ENCODE measurements at regions not wholly inside any gene's neighbourhood (a gene's known extent, or its start where the extent isn't known, plus 50 kb on each side); places are given as distances from the start of the nearest gene placed in this dataset.
A peak's percentile ranks its signal among the peaks of the same experiment; 100 is the strongest.

DNA sequence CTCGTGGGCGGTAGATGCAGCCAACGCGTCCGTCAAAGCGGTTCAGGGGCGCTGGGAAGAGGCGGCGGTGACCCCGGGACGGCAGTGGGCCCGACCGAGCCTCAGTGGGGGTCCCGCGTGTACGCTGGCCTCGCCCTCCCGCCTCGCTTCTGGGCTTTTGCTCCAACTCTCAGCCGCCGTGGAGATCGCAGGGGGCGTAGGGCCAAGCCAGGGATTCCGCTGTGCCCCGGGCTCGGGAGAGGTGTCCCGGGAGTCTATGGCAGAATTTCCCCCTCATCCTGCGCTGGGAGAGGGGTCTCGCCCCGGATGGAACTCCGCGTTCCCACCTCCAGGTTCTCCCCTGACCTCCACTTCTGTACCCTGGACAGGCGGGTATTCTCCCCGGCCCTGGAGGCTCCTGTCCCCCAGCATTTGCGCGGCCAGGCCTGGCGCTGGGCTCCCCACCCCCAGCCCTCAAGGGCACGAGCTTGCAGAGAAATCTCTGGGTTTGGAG lies 131.9 kb downstream of the MRPL36 start:
- no peak for ATAC-seq
- TF ChIP-seq CSDC2 (CRISPR knock-in tag; IDR thresholded peaks at IDR 0.05) = no peak
- TF ChIP-seq ZNF565 (CRISPR knock-in tag; conservative IDR thresholded peaks at IDR 0.05; ENCODE audit: low read depth) = no peak
- TF ChIP-seq ESRRG (CRISPR knock-in tag; IDR thresholded peaks at IDR 0.05) = no peak
- no peak for TF ChIP-seq ZC3H10 (CRISPR knock-in tag; IDR thresholded peaks at IDR 0.05)
- no peak for TF ChIP-seq ZNF70 (CRISPR knock-in tag; IDR thresholded peaks at IDR 0.05)
- TF ChIP-seq GLIS3 (CRISPR knock-in tag; IDR thresholded peaks at IDR 0.05) = no peak
- TF ChIP-seq, protein P1, sequence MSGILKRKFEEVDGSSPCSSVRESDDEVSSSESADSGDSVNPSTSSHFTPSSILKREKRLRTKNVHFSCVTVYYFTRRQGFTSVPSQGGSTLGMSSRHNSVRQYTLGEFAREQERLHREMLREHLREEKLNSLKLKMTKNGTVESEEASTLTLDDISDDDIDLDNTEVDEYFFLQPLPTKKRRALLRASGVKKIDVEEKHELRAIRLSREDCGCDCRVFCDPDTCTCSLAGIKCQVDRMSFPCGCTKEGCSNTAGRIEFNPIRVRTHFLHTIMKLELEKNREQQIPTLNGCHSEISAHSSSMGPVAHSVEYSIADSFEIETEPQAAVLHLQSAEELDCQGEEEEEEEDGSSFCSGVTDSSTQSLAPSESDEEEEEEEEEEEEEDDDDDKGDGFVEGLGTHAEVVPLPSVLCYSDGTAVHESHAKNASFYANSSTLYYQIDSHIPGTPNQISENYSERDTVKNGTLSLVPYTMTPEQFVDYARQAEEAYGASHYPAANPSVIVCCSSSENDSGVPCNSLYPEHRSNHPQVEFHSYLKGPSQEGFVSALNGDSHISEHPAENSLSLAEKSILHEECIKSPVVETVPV (CRISPR knock-in tag; IDR thresholded peaks at IDR 0.05) = no peak
- TF ChIP-seq ISL1 (CRISPR knock-in tag; IDR thresholded peaks at IDR 0.05) = no peak
- no peak for TF ChIP-seq TCF4 (CRISPR knock-in tag; IDR thresholded peaks at IDR 0.05; ENCODE audit: borderline replicate concordance)
- TF ChIP-seq BACH2 (CRISPR knock-in tag; IDR thresholded peaks at IDR 0.05; ENCODE audit: borderline replicate concordance) = no peak
- no peak for TF ChIP-seq RARB (CRISPR knock-in tag; IDR thresholded peaks at IDR 0.05)
- no peak for TF ChIP-seq TOX (CRISPR knock-in tag; IDR thresholded peaks at IDR 0.05; ENCODE audit: borderline replicate concordance)
- TF ChIP-seq ZNF8 (CRISPR knock-in tag; IDR thresholded peaks at IDR 0.05) = no peak
- no peak for TF ChIP-seq OSR1 (CRISPR knock-in tag; IDR thresholded peaks at IDR 0.05)
- TF ChIP-seq ARNTL (CRISPR knock-in tag; IDR thresholded peaks at IDR 0.05; ENCODE audit: borderline replicate concordance, low read depth) = no peak
- TF ChIP-seq, protein P2, sequence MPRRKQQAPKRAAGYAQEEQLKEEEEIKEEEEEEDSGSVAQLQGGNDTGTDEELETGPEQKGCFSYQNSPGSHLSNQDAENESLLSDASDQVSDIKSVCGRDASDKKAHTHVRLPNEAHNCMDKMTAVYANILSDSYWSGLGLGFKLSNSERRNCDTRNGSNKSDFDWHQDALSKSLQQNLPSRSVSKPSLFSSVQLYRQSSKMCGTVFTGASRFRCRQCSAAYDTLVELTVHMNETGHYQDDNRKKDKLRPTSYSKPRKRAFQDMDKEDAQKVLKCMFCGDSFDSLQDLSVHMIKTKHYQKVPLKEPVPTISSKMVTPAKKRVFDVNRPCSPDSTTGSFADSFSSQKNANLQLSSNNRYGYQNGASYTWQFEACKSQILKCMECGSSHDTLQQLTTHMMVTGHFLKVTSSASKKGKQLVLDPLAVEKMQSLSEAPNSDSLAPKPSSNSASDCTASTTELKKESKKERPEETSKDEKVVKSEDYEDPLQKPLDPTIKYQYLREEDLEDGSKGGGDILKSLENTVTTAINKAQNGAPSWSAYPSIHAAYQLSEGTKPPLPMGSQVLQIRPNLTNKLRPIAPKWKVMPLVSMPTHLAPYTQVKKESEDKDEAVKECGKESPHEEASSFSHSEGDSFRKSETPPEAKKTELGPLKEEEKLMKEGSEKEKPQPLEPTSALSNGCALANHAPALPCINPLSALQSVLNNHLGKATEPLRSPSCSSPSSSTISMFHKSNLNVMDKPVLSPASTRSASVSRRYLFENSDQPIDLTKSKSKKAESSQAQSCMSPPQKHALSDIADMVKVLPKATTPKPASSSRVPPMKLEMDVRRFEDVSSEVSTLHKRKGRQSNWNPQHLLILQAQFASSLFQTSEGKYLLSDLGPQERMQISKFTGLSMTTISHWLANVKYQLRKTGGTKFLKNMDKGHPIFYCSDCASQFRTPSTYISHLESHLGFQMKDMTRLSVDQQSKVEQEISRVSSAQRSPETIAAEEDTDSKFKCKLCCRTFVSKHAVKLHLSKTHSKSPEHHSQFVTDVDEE (CRISPR knock-in tag; IDR thresholded peaks at IDR 0.05) = no peak
- TF ChIP-seq ZFP3 (CRISPR knock-in tag; IDR thresholded peaks at IDR 0.05) = no peak
- TF ChIP-seq, protein P3, sequence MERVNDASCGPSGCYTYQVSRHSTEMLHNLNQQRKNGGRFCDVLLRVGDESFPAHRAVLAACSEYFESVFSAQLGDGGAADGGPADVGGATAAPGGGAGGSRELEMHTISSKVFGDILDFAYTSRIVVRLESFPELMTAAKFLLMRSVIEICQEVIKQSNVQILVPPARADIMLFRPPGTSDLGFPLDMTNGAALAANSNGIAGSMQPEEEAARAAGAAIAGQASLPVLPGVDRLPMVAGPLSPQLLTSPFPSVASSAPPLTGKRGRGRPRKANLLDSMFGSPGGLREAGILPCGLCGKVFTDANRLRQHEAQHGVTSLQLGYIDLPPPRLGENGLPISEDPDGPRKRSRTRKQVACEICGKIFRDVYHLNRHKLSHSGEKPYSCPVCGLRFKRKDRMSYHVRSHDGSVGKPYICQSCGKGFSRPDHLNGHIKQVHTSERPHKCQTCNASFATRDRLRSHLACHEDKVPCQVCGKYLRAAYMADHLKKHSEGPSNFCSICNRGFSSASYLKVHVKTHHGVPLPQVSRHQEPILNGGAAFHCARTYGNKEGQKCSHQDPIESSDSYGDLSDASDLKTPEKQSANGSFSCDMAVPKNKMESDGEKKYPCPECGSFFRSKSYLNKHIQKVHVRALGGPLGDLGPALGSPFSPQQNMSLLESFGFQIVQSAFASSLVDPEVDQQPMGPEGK (CRISPR knock-in tag; IDR thresholded peaks at IDR 0.05; ENCODE audit: borderline replicate concordance) = no peak
- TF ChIP-seq ZFP30 (CRISPR knock-in tag; IDR thresholded peaks at IDR 0.05) = no peak
- TF ChIP-seq, protein P4, sequence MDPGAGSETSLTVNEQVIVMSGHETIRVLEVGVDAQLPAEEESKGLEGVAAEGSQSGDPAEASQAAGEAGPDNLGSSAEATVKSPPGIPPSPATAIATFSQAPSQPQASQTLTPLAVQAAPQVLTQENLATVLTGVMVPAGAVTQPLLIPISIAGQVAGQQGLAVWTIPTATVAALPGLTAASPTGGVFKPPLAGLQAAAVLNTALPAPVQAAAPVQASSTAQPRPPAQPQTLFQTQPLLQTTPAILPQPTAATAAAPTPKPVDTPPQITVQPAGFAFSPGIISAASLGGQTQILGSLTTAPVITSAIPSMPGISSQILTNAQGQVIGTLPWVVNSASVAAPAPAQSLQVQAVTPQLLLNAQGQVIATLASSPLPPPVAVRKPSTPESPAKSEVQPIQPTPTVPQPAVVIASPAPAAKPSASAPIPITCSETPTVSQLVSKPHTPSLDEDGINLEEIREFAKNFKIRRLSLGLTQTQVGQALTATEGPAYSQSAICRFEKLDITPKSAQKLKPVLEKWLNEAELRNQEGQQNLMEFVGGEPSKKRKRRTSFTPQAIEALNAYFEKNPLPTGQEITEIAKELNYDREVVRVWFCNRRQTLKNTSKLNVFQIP (CRISPR knock-in tag; IDR thresholded peaks at IDR 0.05; ENCODE audit: borderline replicate concordance, low read depth) = no peak

DNA sequence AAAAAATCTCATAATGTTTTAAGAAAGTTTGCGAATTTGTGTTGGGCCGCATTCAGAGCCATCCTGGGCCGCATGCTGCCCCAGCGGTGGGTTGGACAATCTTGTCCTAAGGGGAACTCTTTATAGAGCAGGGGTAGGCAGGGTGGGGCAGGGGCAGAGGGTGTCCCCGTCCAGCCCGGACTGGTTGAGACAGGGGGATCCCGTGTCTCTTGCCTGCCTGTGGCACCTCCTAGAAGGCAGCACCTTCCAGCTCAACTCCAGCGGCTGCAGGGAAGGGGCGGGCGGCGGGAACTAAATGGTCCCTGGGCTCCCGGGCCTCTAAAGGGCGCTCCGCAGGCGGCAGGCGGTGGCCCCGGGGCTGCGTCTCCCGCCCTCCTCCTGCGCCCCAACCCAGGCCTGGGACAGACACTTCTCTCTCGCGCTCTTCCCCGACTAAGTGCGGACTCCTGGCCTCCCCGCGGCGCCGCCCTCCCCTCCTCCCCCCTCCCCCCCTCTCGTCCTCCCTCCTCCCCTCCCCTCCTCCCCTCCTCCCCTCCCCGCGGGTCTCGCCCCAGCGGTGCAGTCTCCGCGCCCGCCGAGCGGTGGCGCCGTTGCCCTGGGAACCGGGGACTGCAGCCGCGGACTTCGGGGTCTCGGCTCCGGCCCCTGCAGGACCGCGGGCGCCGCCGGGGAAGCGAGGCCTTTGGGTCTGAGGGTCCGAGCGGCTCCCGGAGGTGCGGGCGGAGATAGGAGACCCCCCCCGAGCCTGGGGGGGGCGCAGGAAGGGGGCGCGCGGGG lies 132.6 kb downstream of the MRPL36 start:
- TF ChIP-seq BACH2 (CRISPR knock-in tag; IDR thresholded peaks at IDR 0.05; ENCODE audit: borderline replicate concordance) (no peak), TCF4 (CRISPR knock-in tag; IDR thresholded peaks at IDR 0.05; ENCODE audit: borderline replicate concordance) (no peak), ZNF565 (CRISPR knock-in tag; conservative IDR thresholded peaks at IDR 0.05; ENCODE audit: low read depth) (no peak), ISL1 (CRISPR knock-in tag; IDR thresholded peaks at IDR 0.05) (no peak), SNAI2 (CRISPR knock-in tag; IDR thresholded peaks at IDR 0.05) (no peak)
- TF ChIP-seq, protein P1 (CRISPR knock-in tag; IDR thresholded peaks at IDR 0.05) = no peak
- TF ChIP-seq, protein P2 (CRISPR knock-in tag; IDR thresholded peaks at IDR 0.05) = no peak
- peak; percentile 27 for ATAC-seq
